Stimulated activated CD4-positive, alpha-beta T cell treated with anti-CD3 and anti-CD28 coated beads, TNF-alpha, amount 100 ng/mL, for 4 hours (primary cell): ENCODE measurements at regions not wholly inside any gene's neighbourhood (a gene's known extent, or its start where the extent isn't known, plus 50 kb on each side); places are given as distances from the start of the nearest gene placed in this dataset.

Source experiments
- DNase-seq, 3 experiments: peaks; one replicate each; pipeline ENCODE4 v3.0.0-alpha.2; 2020; ENCODE audit warnings: low read depth in 3 of 3

DNA sequence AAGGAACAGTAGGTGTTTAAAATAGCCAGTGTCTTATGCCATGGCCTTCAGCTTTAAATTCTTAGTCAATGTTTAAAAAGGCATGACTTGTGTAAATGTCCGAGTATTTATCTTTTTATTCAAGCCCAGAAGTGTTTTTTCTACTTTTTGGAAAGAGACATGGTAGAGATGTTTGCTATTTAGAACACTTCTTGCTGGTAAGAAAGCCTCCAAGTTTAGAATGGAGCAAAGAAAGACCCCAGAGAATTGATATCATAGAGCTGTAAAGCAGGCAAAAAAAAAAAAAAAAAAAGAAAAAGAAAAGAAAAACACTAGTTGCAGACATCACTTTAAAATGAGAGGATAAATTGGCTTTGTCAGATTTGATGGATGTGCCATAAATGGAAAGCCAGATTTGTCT is 375.1 kb downstream of the TMEM167A start:
- no peak for DNase-seq

DNA sequence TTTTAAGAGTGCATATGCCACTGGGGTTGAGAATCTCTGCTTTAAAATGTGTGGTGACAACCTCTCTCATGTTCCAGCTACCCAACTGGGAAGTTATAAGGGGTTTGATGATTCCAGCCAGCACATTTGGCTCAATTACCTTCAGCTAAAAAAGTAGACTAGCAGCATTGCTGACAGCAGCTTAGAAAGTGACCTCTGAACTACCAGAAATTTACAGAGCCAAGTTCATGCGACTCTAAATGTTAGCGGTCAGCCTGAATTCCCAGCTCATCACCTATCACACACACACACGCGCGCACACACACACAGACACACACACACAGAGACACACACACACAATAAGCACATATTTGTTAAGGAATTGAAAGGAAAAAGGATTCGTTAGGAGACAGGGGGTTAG is 377.5 kb downstream of the TMEM167A start:
- DNase-seq: no peak

DNA sequence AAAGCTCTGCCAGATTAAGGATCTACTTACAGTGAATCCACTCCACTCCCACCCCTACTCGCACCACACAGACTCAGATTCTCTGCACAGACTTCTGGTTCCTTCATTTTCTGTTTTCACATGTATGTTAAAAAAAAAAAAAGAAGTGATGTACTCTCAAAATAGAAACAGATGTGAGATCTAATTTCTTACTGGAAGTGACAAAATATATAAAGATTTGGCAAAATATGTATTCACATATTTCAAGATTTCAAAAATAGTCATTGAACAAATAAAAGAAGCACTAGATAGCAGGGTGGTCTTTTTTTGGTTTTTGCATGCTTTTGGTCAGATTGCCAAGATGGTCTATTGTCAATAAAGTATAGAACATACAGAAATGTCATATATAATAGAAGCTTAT is 379.2 kb downstream of the TMEM167A start:
- DNase-seq: no peak

DNA sequence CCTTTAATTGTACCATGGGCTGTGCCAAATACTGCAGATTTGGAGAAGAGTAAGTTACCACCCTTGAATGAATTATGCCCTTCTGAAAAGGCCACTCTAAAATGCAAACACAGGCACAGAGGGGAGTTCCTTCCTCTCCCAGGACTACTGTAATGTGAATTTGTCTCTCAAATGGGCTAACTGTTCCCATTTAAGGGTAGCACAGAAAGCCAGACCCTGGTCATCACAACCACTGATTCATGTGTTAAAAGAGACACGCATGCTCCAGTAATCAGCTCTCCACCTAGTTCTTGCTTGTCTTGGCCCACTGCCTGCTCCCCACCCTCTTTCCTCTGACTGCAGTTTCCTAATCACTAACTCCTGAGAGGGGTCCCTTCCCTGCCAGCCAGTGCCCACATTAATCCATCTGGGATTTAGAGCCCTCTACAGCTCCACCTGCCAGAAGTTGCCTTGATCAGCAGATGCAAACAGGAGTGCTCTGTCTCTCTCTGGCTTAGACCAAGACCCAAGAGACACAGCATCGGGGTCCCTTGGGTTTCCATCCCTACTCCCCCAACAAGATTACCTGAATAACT is 382.4 kb downstream of the TMEM167A start:
- DNase-seq: no peak

DNA sequence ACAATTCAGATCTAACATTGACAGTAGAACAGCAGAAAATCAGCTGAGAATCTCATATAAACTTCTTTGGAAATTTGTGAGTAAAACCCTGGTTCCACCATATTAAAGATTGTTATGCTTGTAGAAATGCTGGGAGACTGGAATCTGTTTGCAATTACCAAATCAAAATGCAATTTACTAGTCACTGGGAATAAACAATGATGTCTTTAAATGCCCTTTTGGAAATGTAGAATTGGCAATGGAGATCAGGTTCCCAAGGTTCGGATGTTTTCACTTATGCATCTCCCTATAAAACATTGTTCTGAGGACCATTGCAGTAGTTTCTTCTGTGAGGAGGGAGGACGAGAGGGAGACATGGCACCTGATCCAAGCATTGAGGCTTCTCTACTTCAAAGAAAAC is 384.4 kb downstream of the TMEM167A start:
- DNase-seq: no peak

DNA sequence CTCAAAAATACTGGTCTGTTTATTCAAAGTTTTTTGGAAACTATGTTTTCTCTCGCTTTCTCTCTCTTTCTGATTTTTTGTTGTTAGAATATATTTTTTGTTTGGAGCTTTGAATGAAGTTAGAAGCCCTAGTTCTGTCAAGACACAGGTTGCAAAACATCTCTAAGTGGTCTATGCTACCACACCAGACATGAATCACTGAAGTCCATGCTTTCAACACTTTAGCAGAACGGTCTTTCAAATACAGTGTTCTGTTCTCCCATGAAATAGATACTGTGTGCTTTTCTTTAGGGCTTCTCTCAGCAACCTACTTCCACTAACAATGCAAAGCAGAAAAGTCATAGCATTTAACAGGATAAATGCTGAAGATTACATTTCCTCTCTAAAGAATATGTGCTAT is 392.5 kb downstream of the TMEM167A start:
- DNase-seq: no peak

DNA sequence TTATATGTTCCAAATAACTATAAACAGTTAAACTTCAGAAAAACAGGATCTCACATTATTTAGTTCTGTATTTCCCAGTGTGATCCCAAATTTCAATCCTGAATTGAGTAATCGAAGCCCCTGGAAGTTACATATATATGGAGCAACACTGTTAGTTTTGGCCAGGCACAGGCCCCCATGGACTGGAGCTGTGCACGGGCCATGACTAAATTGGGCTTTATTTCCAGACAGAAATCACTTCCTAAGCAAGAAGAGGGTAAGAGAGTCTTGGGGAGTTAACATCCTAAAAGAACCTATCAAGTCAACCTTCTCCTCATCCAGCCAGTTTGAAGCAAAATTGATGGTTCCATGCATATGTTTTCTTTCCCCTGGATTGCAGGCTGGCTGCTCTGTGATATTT is 393.0 kb downstream of the TMEM167A start:
- DNase-seq: no peak

DNA sequence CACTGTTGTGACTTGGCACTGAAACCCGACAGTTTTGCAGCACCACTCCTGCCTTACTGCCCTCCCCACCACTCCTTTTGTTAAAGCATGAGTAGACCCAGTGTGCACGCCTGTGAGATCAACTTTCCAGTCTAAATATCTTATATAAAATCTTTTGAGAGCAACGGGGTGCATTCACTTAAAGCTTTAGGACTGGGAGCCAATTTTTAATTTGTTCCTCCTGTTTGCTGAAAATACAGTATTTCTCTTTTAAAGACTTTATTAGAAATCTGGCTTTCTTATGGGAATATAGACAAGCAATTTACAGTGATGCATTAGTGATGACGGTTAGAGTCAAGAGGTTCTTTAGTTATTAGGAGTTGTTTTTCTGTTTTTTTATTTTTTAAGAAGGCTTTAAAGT is 397.5 kb downstream of the TMEM167A start:
- DNase-seq: no peak

DNA sequence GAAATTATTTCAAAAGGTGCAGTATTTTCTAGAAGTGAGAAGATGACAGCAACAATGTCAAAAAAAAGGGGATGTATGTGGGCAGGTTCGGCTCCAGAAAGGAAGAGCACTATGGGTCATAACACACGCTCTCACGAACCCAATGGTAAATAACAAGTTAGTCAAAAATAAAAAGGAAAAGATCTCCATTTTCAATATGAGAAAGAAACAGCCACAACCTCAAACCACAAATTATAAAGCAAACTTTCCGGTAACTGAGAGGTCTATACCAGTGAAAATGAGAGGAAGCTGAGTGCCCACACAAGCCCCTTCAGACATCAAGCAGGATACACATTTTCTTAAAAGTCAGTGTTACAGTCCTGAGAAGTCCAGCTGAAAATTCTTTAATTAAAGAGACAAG is 398.5 kb upstream of the RPS23 start:
- DNase-seq: no peak

DNA sequence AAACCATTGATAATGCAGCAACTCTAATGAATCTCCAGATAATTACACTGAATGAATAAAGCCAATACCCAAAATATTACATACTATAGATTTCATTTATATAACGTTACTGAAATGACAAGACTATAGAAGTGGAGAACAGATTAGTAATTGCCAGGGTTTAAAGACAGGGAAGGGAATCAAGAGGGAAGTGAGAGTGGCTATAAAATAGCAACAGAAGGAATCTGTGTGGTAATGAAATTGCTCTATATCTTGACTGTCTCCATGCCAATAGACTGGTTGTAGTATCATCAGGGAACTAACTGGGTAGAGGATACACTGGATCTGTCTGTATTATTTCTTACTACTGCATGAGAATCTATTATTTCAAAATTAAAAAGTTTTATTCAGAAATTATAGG is 396.5 kb upstream of the RPS23 start:
- DNase-seq: no peak

DNA sequence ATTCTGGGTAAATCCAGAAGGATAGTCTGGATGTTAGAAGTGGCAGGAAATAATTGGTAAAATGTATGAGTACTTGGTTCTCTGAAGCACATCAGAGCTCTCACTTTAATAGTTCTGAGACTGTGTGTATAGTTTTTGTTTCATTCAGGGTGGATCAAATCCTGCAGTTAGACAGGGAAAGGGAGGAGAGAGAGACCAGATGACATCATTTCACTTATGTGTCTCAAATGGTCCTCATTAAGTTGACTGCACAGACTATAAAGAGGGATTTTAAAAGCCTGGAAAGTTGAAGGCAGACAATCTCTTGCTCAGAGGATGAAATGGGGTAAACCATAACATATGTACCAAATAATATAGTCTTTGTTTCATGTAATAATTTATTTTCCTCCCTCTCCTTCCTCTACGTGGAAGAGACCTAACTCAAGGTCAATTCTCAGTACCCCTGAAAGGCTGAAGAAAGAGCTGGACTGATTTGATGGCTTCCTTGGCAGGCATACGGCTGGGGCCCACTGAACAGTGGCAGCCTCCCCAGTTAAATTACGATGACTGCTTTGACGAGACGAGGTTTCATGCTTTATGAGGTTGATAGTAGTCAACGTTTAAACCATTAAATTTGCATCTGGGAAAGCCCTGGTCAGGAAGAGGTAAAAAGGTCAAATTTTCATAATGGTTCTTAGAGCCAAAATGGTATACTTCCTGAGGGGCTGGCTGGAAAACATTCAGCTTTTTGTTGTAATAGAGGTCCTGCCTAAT is 395.1 kb upstream of the RPS23 start:
- DNase-seq: no peak

DNA sequence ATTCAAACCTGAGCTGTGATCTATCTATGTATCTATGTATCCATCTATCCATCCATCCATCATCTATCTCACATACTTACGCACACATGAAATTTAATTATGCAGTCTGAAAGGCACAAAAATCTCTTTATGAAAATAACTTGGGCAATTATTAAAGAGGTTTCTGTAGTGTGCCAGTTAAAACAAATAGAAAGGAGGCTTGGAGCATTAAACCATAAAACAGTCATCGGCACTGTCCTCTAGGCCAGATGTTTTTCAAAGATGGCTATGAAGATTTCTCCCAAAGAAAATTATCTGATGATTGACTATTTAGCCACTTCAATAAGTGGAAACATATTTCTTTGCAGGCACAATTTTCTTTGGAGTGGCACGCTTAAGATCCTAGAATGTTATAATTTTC is 392.5 kb upstream of the RPS23 start:
- no peak for DNase-seq

DNA sequence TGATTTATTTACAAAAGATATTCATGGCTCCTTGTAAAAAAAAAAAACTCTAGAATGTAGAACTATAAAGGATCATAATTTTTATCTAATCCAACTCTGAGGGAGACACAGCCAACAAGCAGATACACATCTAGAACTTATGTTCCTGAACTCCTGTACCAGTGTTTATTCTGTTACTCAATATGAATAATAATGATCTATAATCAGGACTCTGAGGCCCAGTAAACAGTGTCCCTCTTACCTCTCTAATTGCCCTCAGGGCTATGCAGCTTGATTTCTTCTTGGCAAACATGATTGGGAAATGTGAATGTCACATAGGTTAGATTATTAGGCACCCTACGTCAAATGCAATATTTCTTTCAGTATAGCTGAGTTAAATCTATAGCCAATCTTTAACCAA is 391.6 kb upstream of the RPS23 start:
- no peak for DNase-seq

DNA sequence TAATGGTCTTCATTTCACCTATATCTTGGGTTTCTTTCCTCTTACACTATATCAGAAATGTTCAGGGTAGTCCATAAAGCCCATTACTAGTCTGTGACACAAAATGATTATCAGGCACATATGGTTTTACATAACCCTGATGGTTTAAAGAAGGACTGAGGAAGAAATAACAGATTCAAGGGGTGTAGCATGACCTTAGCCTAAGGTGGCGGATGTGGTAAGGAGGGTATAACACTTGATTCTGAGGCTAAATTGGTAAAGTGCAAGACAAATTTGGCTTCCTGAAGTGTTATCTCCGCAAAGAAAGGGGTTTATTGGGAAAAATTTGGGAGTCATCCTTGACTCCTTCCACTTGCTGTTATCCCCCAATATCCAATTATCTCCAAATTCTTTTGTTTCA is 388.2 kb upstream of the RPS23 start:
- DNase-seq: no peak

DNA sequence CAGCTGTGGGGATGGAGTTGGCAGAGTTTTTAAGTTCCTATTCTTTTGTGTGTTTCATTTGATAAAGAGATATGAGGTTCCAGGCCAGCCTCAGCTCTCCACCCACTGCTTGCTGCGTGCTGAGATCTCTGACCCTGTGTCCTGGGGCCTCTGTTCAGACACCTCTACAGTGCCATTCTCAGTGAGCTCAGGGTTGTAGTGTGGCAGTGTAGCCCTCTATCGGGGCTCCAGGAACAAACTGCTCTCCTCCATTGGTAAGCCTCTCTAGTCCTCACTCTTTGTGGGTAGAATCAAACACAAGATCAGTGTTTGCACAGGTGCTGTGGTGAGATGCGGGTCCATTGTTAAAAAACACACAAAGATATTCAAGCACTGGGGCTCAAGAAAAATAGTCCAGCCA is 386.6 kb upstream of the RPS23 start:
- DNase-seq: no peak

DNA sequence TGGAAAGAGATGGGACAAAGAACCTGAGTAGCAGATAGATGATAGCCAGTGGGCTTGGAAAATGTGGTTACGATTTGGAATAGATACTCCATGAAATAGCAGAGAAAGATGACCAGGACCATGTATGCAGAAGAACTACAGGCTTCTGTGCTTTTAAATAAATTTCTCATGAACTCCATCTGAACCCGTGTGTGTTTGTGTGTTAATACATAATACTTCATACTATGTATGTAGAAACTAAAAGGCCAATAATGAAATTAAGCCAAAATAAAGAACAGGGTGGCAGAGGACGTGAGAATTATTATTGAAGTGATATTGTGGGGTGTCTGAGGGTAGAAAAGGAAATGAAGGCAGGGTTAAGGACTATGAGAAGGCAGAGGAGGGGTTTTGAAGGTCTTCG is 385.1 kb upstream of the RPS23 start:
- DNase-seq: no peak

DNA sequence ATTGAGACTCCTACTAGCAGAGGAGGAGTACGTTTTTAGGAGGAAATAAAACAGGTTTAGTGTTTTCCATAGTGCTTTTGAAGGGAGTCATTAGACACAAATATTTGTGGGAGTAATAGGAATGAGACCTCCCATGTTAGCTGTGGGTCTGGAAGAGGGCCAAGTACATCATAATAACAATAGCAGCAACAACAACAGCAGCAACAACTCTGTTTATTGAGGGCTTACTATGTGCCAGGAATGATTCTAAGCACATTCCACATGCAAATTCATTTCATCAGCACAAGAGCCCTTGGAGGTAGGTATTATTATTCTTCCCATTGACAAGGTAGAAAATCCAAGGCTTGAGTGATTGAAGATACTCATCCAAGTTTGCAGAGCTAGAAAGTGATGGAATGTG is 384.2 kb upstream of the RPS23 start:
- DNase-seq: no peak

DNA sequence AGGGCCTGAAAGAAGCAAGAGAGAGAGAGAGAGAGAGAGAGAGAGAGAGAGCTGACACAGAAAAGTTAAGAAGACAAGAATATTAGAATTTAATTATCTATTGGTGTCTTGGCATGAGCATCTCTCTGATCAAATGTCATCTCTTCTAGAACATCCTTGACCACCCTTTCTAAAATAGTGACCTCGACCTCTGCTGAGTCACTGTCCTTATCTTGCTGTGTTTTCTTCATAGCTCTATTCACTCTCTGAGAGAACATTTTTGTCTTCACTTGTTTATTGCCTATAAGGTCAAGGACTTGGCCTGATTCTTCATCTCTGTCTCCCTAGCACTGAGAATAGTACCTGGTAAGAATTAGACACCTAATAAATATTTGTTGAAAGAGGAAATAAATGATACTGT is 383.8 kb upstream of the RPS23 start:
- DNase-seq: no peak

DNA sequence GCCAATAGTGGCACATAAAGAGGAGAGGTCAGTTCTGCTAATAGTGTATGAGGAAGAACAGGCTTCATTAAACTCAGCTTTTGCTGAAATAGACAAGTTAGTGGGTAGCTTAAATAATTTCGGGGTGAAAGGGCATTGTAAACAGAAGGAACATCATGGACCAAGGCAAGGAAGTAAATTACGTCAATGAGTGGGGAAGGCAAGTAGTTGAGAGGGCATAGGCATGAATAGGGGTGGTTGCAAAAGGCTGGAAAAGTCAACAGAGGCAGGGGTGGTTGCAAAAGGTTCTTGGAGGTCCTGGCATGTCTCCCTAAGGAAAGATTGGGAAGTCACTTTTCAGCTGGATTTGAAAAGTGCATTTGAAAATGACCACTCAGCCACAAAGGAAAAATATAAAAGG is 383.3 kb upstream of the RPS23 start:
- DNase-seq: no peak

DNA sequence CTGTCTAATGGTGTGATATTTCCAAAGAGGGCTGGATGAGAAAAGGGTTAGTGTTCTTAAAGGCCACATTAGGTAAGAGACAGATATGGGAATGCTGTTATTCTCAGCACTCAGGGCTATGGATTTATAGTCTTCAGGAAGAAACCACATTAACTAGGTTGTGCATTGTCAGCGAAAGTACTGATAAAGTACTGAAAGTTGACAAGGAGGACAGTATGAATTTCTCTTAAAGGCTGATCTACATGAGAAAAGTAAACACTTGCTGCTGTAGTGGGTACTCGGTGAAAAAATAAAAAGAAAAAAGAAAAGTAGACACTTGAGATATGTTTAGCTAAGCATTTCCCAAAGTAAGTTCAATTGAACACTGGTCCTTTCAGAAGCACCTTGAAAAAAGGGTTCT is 381.0 kb upstream of the RPS23 start:
- DNase-seq: no peak

DNA sequence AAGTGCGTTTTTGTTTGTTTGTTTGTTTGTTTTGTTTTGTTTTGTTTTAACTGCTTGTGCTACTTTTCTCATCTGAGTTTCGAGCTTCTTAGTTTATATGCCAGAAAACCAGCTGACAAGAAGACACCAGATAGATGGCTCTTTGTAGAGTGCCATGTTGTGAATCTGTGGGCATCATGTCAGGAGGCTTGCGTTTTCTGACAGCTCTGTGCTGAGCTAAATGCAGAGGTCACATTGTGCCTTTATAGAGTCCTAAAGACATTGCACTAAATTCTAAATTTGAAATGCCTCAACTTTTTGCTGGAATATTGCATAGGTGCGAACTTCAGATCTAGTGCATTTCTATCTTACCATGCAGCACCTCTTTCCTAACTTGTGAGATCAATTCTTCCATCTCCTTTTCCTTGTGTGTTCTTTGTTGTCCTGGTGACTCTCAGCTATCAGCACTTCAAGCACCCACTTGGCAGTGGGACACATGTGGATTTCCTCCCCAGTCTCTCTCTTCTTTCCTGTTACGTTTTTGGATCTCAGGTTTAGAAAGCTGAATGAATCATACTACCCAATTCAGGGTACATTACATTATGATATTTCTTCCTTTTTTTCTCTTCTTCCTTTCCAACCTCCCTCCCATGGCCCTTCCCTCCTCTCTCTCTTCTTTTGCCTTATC is 379.0 kb upstream of the RPS23 start:
- DNase-seq: no peak

DNA sequence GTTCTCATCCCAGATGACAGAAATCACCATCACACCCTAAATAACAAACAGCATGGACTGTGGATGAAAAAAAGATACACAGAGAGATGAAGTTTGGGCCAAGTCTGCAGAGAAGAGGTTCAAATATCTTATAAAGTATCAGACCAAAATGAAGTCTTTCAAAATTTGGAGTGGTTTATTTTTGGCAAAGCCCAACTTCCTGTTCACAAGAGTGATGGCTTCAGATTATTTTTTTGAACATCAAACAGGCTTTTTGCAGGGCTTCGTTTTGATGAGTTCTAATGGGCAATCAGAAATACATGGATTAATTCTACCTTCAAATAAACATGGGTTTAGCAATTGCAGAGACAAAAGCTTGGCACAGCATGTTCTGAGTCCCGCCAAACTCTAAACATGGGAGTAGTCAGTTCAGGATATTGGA is 378.2 kb upstream of the RPS23 start:
- DNase-seq: no peak

DNA sequence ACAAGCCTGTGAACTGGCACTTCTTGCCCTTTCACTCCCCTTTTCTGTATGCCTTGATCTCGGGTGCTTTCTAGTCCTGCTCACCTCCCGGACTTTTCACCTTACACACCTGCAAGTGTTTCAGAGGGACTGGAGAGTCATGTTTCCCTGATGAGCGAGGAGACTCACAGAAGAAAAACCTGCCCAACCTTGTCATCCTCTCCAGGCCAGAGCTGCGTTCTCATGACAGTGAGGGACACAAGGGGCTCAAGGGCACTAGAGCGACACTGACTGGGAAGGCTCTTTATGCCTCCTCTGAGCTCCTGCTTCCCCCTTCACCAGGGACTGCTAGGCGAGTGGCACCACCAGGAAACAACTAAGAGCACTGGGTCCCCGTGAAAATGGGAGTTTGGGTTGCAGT is 376.9 kb upstream of the RPS23 start:
- DNase-seq: no peak

DNA sequence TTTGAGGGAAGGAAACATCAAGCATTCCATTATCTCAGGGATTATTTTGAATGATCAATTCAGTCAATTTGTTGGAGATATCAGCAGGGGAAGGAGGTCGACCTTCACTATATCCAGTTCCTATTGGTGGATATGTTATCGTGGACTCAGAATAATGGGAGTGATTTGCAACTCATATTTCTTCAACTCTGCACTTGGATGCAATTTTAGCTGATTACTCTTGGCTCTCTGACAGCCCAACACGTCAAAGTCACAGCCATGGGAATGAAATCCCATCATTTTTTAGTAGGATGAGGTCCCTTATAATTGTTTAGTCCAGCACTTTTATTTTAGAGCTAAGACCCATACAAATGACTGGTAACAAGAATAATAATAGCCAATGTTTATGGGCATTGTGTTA is 371.8 kb upstream of the RPS23 start:
- no peak for DNase-seq
